HG03097 (cell line): ENCODE measurements at regions not wholly inside any gene's neighbourhood (a gene's known extent, or its start where the extent isn't known, plus 50 kb on each side); places are given as distances from the start of the nearest gene placed in this dataset.

Experiments used
- ATAC-seq: cut with Tn5 transposase; IDR thresholded peaks from one replicate; pipeline ENCODE4 v1.9.1; 2021; ENCODE audit not compliant: unreplicated experiment, low FRiP score

- ATAC-seq: no peak
These were observed 199.2 kb downstream of the ACTL7B start for GRCh38 chr9:108656566-108656965.

DNA sequence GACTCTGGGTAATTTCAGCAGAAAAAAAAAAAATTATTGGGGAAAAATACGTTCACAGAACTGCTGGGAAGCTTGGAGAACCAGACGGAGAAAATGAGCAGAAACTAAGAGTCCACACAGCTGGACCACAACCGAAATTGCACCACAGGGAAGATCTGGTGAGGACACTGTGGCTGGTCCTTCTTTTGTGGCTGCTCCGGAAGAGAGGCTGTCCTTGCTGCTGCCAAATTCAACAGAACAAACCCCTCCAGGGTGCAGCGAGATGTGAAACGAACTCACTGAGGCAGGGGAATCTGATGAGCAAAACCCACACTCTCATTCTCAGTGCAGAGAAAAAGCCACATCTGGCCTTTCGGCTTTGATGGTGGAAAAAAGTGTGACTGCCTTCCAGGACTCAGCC is 200.0 kb downstream of the ACTL7B start:
- no peak for ATAC-seq

DNA sequence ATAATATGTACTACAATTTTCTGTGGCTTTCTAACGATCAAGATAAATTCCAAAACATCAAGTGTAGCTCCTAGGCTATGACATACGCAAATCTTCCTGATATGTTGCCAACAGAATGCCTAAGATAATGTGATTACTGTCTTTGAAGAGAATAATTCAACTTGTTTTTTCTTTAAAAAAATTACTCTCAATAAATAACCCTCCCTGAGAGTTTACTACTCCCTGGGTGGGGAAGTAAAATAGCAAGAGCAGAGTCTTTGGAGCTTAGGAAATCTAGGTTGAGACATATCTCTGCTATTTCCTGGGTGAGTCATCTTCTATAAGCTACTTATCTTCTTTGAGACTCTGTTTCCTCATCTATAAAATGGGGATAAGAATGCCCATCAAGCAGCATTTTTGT is 201.2 kb downstream of the ACTL7B start:
- no peak for ATAC-seq

DNA sequence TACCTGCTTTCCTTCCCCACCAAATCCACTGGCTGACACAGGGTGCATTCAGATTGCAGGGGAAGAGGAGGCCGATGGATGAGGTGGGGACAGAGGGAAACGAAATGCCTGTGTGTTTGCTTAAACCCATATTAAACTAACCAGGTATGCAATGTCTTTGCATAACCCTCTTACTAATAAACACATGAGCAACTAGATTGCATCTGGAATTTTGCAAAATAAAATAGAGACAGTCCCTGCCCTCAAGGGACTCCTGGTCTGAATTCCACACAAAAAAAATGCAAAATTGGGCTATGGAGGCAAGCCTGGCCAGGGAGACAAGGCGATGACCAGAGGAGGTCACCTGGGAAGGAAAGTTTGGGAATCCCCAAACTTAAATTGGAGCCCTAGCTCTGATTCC is 202.9 kb downstream of the ACTL7B start:
- no peak for ATAC-seq

DNA sequence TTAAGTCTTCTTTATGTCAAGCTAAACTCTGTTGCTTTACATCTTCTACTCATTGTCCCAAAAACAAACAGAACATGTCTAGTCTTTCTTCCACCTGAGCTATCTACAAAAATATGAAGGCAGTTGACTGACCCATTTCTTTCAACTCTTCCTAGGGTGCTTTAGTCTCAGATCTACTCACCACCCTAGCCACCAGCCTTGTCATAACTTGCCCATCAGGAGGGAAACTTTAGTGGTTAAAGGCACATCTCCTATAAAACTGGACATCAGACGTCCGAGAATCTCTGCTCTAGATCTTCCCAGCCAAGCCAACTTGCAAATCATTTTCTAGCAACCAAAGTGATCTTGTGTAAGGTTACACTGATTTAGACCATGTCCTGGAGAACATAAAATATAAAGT is 205.0 kb downstream of the ACTL7B start:
- no peak for ATAC-seq

DNA sequence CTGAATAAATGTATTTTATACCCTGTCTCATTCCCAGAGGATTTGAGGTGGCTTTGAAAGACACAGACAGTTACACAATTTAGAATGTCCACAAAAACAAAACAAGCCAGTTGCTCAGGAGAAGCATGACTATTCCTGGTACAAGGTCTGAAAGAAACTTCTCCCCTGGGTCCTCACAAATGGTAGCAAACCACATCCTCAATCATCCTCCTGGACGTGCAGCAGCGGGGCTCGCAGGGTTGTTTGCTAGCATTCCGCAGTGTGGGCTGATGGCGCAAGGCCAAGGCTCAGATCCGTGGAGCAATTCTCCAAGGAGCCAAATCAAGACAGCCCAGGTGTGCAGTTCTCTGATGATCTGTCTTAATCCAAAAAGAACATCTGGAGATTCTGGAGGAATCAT is 210.3 kb downstream of the ACTL7B start:
- no peak for ATAC-seq

- no peak for ATAC-seq
These were observed 211.9 kb downstream of the ACTL7B start for GRCh38 chr9:108643731-108644510.

DNA sequence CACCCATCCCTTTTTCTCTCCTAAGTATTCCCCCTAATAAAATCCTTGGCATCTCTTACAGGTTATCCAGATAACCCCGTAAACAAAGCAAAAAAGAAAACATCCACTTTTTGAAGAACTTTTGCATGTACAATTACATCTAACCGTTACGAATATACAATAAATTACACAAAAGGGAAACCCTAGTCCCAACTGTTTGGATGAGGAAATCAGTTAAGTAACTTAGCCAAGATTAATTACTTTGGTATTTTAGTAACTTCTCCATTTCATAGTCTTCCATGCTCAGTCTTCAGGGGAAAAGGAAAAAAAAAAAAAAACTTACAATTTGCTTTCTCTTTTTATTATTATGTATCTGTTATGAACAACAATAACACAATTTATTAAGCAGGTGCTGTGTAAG is 212.9 kb downstream of the ACTL7B start:
- no peak for ATAC-seq

DNA sequence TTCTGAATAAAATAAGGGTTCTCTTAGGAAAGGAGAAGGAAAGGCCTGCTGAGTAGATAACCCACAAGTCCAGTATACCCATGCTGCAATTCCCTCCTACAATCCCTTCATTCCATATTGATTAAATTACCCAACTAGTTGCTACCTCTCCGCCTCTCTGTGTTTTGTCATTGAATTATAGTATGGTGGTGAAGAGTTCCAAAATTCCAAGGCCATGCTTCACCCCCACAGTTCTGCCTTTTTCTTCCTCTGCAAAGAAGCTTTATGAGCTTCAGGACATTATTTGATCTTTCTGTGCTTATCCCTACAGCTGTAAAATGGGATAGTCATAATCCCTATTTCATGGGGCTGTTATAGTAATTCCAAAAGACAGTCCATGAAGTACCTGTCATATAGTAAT is 215.6 kb downstream of the ACTL7B start:
- no peak for ATAC-seq

GRCh38 chr9:108639696-108640095 is 216.1 kb downstream of the ACTL7B start:
- ATAC-seq: no peak

DNA sequence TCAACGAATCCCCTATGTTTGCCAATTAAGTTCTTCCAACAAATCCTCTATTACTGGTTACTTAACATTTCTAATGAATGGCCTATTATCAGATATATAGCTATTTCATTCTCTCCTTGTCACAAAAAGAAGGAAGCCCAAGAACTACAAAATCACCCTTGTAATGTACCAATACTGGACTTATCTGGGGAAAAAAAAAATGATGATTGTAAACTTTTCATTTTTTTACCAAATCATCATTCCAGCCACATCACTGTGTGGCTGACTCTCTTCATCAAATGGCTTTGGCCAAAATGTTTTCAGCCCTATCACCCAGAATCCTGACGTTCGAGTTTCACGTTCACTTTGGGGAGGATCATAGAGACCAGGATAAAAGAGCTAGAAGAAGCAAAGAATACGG is 216.7 kb downstream of the ACTL7B start:
- no peak for ATAC-seq

DNA sequence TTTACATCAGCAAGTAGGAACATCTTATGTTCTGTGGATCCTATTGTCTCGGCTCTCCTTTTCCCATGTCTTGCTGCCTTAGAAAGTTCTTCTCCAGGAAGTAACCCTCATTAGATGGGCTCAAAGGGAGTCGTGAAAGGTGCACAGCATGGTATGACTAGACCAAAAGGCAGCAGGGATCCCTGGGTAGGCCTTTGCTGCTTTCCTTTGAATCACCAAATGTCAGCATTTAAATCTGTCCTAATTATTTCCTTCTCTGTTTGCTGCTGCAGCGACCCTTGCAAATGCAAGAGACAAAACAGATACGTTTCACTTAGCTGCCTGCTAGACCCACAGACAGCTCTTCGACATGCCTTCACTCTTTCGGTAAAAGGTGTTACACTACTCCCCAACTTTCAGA is 218.4 kb downstream of the ACTL7B start:
- ATAC-seq: no peak

- ATAC-seq: no peak
These were observed 219.8 kb downstream of the ACTL7B start for GRCh38 chr9:108636013-108636412.

DNA sequence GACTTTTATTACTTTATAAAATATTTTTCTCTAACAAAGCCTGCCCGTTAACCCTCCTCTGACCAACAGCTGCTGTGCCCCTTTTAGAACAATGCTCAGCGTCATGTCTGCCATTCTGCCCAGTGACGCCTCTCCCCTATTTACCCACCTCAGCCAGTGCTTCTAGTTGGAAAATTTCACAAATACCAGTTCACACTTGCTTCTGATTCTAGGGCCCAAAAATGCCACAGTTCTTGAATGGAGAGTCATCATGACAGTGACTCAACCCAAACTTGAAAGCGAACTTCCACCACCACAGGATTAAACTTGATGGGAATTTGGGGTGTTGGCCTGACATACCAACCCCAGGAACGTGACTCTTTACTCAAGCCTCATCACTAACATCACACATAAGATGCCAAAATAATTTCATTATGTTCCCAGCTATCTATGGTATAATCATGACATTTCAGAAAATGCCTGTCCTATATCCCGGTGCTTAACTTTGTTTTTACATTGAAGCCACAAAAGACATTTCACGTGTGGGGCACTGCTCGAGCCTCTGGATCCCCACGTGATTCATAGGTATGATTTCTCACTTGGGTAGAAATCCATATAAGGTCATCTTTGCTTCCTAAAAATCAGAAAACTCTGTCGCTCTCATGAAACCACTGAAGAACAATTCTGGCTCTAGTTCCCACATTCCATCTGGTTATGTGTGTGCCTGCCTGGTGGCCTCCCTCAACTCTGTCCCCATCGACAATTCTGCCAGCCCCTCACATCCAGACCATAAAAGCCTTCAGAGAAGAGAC is 220.9 kb downstream of the ACTL7B start:
- no peak for ATAC-seq

DNA sequence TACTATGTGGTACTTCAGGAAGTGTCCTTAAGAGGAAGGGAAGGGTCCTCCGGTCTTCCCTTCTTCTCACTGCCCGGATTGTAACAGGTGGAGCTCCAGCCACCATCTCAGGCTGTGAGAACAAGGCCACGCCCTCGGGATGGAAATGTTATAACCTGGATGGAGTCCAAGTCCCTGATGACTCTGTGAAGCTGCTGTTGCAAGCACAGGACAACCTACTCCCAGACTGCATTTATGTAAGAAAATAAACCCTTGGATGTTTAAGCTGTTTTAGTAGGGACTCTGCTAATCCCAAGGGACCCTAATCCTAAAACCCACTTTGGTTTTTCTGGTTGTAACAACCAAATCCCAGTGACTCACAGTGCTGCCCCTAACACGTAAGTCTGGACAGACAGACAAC is 221.6 kb downstream of the ACTL7B start:
- ATAC-seq: no peak

- ATAC-seq: no peak
These were observed 224.1 kb downstream of the ACTL7B start for GRCh38 chr9:108631496-108632285.

- no peak for ATAC-seq
These were observed 227.5 kb downstream of the ACTL7B start for GRCh38 chr9:108628316-108628715.

- no peak for ATAC-seq
These were observed 229.0 kb downstream of the ACTL7B start for GRCh38 chr9:108626743-108627142.

DNA sequence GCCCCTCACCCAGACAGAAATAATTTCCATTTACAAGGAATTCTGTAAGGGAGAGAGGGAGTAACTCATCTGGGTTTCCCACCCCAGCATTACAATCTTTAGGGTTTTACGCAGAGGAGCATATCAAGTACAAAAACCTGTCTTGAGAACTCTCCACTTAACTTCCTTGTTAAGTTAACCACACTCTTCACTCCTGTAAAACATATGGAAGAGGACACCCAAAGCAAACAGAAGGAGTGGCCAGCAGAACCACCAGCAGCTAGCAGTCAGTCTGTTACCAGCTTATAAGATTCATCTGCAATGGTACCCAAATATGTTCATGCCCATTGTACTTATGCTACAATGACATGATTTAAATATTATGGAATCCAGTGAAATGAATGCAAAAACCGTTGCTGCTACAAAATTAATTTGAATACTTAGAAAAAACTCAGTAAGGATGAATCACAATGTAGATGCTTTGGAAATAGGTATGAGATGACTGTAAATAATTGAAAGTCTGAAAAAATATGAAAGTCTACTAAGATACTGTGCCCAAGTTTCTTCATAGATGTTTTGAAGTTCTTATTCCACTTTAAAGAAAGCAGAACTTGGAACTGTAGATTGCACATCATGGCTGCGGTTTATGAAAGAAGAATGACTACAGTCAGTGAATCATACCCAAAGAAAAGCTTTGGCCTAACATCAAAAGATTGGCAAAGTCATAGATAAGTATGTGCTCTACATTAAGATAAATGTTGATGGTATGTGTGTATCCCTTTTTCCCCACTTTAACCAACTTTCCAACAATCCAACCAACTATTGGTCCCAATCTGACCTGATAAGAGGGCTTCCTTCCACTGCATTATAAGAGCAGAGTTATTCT is 233.6 kb downstream of the ACTL7B start:
- ATAC-seq: no peak

DNA sequence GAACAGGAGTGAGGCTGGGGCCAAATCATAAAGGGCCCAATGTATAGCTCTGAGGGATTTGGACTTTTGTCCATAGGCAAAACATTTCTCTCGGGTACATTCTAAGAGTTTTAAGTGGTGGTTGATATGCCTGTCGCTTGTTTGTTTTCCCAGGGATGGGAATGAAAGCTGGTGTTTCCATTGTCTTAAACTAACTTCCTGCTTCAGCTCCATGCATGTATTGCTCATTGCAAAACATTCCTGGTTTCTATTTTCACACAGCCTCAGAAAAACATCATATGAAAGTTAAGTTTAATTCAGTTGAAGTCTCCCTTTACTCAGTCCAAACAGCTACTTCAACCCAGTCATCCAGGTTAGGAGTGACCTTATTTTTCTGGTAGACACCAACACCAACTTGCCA is 235.0 kb downstream of the ACTL7B start:
- ATAC-seq: no peak
